NCI-H187 treated with DMSO at 0.1 percent for 48 hours (cell line): ENCODE measurements at regions not wholly inside any gene's neighbourhood (a gene's known extent, or its start where the extent isn't known, plus 50 kb on each side); places are given as distances from the start of the nearest gene placed in this dataset.

Source experiments
- DNase-seq: peaks from one replicate; lab custom pipeline; 2025; lab: John Stamatoyannopoulos, UW

DNA sequence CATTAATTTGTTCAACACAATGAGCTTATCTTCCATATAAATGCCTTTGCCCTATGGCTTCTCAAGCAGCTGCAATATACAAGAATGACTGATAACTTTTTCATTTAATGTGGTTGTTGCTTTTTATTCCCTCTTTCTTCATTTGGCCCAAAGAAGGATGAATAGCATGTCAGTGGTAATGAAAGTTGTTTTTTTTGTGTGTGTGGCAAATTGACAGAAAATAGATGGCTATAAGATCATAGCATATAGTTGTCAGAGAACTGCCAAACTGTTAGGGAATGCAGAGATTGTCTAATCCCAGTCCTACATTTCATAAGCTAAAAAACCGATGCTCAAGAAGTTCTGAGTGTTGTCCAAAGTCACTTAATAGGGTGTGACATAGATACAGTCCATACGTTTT, 244.3 kb downstream of the ACTR3 start:
- no peak for DNase-seq

DNA sequence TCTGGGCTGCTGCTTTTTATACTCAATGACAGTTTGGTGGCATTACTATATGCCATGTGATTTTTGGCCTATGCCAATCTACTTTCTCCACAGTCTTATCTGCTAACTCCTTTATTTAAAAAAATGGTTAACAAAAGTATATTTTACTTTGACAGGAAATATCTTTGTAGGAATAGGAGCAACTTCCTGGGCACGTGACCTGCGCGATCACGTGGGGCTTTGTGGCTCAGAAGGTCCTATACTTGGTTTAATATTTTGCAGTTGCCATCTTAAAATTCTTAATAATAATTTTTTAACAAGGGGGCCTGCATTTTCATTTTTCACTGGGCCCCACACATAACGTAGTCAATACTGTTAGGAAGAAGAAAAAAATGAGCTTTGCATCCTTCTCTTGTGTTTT, 249.7 kb downstream of the ACTR3 start:
- DNase-seq = no peak

DNA sequence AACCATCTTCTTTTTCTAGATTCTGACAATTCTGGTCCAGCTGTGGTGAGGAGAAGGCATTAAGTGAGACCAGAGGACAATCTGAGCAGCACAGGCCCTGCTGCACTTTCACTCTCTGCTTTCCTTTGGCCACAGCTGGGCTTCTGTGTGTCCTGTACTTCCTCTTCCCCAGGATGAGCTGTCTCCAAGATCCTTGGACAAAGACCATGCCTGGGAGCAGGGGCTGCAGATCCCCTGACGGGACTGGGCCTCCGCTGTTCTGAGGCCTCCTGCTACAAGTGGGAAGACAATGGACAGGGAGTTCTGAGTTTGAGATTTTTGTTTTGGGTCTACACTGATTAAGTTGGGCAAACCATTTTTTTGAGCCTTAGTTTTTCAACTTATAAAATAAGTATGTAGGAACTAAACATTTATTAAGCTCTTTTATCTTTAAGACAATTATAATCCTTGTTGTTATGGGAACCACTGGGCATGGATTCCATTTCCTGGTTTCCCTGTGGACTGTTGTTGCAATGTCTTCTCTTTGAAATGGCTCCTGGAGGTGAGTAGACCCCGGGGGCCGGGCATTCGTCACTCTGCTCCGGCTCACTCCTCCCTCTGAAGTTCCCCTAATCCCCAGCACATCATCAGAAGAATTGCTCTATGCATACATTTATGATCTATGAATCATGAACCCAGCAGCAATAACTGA, 266.6 kb downstream of the ACTR3 start:
- no peak for DNase-seq

DNA sequence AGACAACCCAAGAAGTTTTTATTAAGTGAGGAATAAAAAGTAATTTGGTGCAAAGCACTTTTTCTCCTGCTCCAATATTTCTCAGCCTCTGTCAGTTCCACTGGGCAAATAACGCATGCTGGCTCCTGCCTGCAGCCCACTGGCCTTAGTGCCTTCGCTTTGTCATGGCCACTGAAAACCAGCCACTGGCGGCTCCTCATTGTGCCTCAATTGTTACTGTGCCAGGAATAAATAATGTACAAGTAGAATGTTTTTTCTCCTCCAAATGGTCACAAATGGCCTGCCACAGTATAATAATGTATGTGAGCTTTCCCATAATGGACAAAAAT, 267.1 kb downstream of the ACTR3 start:
- no peak for DNase-seq

DNA sequence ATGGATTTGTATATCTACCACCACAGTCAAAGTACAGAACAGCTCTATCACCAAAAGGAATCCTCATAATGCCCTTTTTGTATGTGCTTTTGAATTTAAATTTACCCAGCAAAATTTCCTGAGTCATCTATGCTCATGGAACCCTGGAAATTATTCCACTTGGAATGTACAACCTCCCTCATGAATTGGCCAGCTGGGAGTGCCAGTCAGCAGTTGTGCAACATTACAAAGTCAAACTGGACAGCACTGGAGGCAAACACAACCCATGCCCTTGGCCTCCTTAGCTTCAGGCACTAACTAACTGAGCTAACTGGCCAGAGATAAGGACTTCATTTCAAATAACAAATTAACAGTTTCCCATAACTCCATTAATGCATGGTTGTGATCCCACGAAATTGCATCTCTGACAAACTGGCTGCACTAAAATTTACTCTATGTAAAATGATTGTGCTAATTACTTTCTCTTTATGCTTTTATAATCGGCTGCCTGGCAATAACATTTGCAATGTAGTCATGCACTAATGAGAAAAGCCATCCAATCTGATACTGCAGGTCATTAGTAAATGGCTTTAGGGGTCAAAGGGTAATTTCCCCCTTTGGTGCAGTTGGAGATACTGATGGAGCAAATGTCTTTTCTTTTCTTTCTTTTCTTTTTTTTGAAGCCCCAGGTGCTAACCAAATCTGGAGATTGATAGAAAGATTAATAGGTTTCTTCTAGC, 270.5 kb downstream of the ACTR3 start:
- no peak for DNase-seq

DNA sequence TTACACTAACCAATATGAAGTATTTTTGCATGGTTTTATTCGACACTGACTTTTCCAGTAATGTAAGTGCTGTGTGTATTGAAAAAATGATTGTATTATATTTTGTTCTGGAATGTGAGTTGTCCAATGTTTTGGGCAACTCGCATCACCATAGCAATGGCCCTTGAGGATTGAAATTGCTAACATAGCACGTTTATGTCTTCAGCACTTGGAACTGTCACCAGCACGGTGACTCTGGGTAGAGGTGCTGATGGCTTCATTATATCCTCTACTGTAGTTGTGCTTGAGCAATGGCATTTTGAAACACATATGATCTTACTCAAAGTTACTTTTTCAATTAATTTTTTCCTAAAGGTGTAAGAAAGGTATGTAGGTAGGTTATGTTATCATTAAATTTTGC, 271.5 kb downstream of the ACTR3 start:
- DNase-seq = no peak

DNA sequence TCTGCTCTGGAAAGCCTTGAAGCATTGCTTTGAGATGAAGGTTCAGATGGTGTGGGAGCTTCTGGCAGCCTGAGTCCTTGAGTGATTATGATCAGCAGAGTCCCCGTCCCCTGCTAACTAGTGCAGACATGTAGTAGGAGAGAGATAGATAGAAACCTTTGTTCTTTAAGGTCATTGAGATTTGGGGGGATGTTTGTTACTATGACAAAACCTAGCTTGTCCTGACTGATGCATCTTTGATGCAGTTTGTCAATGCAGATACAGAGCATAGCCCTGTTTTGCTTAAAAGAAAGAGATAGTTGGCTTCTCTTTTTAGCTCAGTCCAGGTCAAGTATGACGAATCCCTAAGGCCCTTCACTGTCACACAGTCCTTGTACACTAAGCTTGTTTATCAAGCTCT, 274.6 kb upstream of the DPP10 start:
- no peak for DNase-seq

DNA sequence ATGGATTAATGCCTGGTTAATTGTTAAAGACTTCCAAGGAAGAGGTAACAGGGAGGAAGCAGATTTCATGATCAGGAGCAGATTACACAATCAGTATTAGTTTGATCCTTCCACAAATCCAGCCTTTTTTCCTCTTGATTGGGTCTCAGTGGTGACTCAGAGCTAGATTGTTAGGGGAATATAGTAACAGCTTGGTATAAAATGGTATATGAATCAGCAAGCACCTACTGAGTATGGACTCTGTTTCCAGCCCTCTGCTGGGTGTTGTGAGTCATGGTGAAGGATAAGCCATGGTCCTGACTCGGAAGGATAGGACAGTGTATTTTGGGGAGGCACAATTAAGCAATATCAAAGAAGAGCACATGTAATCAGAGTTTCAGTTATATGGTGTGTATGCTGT, 272.4 kb upstream of the DPP10 start:
- DNase-seq = no peak

DNA sequence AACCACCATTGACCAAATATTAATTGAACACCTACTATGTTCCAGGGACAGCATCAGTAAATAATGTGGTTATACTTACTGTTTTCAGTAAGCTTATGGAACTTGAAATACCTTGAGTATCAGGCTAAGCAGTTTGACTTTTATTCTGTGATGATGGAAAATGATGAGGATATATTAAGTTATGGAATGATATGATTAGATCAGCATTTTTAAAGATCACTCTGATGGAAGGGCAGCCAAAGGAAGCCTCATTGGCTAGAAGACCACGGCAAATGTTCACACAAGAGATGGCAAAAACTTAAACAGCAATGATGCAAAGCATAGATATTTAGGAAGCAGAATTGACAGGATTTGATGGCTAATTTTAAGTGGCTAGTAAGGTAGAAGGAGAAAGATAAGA, 266.9 kb upstream of the DPP10 start:
- DNase-seq = no peak

DNA sequence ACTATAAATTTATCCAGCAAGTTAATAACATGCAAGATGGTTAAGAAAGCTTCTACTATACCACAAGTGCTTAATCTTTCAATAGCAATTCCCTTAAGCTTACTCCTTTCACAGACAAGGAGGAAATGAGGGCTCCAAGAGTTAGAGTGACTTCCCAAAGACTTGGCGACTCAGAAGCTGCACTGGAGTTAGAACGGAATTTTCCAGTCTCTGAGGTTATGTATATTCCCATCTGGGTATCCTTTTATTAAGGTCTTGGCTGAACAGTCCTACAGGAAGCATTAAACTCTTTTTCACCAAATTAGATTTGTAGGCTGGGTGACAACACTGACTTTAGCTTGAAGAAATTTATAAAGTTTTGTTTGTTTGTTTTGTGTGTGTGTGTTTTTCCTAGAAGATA, 256.9 kb upstream of the DPP10 start:
- no peak for DNase-seq

DNA sequence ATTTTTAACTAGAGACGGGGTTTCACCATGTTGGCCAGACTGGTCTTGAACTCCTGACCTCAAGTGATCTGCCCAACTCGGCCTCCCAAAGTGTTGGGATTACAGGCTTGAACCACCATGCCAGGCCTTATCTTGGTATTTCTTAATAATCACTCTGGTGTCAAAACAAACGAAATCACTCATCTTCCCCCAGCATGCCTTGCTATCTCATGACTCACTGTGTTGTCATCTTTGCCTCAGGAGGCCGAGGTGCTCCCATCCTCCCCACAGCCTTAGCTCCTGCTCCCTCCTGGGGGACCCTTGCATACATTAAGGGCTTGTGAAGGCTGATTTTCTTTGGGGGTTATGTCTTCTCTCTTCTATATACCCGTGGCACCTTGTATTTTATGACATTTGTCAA, 250.1 kb upstream of the DPP10 start:
- DNase-seq = no peak

DNA sequence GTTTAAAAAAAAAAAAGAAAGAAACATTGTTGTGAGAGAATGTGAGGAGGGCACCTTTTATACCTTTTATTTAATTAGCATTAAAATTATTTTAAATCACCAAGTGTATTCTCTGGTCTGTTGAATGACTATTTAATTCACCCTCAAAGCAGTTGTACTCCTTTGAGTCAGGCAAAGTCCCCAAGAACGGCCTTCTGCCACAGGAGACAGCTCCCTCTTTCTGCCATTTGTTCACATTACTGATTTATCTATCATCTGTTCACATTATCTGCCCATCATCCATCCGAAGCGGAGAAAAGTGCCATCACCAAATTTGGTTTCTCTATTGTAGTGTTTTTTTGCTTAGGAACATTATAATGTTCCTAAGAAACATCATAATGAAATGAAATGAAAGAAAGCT, 240.7 kb upstream of the DPP10 start:
- DNase-seq = no peak

DNA sequence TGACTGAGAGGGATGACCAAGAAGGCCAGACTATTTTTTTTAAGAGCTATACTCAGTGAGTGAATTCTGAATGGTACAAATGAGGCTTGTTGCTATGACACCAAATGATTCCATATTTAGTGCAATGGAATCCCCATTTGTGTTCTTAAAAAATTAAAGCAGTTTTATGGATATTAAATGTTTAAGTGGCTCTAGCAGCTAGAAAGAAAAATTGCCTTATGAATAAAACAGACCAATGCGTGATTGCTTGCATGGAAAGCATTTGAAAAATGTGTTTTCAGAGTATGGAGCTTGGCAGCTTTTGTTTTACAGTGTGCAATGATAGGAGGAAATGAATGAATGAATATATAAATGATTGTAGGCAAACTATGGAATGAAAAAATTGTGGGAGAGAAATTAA, 238.8 kb upstream of the DPP10 start:
- no peak for DNase-seq

DNA sequence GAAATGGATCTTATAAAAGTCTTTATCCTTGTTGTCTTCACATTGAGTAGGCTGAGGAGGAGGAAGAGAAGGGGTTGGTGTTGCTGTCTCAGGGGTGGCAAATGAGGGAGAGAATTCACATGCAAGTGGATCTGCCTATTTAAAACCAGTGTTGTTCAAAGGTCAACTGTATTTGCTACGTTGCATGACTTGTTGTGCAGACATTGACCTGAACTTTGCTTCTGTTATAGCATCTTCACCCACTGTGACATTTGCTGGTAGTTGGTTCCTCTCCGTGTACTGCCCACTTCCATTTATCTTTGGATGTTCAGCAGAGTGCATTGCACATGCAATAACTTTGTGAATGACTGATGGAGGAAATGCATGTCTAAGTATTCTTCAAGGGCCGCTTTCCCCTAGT, 228.6 kb upstream of the DPP10 start:
- no peak for DNase-seq

DNA sequence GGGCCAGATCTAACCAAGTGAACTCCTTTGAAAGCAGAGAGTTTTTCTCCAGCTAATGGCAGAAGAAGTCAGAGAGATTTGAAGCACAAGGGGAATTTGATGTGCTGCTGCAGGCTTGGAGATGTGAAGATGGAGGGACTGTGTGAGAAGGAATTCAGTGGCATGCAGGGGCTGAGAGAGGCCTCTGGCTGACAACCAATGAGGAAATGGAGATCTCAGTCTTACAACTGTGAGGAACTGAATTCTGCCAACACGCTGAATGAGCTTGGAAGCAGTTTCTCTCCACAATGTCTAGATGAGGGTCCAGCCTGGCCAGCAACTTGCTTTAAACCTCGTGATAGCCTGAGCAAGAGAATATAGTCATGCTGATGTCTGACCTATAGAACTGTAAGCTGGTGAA, 224.1 kb upstream of the DPP10 start:
- DNase-seq = no peak

DNA sequence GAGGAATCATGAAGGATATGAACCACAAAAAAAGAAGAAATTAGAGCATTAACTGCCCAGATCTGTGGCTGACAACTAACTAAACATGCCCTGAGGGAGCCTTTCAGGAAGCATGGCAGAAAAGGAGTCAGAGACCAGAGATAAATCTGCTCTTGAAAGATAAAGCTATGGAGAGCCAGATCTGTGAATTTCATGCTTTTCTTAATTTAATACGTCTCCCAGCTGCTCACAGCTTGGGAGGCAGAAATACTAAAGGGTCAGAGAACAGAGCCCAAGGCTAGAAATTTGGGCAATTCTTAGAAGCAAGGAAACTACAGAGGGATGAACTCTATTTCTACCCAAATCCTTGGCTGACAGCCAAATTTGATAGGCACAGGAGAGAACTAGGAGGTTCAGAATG, 223.0 kb upstream of the DPP10 start:
- DNase-seq = no peak

DNA sequence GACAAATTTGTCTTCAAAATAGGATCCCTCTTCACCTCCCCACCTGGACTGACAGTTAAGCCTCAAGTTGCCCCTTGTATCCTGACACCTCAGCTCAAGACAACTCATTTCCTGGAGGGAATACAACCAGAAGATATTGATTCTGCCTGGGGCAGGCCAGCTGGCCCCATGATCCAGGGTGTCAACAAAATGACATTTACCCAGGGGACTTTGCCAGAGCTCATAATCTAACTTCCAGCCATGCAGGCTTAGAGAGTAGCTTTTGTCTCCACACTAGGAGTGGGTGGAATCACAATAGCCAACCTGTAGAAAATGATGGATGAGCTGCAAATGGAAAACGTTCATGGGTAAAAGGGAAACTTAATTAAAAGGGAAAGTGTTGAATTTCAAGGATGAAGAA, 220.1 kb upstream of the DPP10 start:
- DNase-seq = peak; percentile 21

DNA sequence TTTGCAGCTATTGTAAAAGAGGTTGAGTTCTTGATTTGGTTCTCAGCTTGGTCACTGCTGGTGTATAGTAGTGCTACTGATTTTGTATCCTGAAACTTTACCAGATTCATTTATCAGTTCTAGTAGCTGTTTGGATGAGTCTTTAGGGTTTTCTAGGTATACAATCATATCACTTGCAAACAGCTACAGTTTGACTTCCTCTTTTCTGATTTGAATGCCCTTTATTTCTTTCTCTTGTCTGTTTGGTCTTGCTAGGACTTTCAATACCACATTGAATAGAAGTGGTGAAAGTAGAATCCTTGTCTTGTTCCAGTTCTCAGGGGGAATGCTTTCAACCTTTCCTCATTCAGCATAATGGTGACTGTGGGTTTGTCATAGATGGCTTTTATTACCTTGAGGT, 210.5 kb upstream of the DPP10 start:
- no peak for DNase-seq

DNA sequence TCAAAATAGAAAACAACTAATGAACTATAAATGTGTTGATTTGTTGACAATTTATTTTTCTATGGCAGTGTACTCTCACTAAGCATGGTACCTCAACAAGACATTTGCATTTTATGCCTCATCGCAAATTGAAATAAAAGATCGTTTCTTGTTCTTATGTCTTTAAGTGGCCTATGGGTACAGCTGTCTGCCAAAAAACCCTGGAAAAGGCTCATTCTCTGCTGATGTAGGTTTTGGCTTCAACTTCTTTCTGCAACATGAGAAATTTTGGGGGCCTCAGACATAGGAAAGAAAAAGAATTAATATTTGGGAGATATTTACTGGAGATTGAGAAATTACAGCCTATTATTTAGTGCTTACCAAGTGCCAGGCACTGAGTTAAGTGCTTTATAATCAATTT, 205.1 kb upstream of the DPP10 start:
- DNase-seq = no peak

DNA sequence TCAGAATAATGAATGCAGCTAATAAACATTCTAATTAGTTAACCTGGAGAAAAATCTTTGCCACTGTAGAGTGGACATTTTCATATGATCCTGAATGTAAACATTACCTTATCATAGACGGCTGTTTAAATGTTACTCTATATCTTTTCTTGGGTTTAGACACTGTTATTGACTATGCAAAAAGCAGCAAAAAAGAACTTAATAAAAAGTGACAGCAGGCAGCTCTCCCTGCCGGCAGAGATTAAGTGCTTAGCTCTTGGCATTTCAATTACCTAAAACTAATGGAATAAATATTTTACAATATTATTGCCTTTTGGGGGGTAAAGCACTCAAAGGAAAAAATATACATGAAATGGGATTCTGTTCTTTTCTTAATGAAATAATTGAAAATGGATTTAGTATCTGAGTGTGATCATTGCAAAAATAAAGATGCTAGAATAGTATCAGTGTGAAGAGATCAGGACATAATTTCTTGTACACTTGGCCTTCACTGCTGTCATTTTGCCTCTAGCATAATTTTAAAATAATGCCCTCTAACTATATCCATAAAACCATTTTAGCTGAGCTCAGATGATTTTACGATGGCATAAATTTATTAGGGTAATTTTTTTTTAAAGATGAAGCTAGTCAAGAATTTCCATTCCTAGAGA, 203.4 kb upstream of the DPP10 start:
- no peak for DNase-seq

DNA sequence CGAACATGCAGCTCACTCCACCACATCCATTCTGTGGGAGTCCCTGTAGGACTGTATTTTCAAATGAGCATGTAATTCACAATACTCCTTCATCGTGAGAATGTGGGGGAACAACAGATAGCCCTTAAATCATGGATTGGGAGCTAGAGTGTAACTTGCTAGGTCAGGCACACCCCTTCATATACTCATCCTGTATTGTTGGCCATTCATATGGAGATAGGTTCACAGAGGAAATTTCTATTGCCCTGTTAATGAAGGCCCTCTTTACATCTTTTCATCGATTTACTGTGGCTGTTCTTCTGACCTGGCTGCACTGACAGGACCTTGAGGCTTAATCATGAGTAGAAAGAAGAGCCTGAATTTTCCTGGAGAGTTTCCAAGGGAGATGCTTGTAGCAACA, 193.8 kb upstream of the DPP10 start:
- DNase-seq = no peak

DNA sequence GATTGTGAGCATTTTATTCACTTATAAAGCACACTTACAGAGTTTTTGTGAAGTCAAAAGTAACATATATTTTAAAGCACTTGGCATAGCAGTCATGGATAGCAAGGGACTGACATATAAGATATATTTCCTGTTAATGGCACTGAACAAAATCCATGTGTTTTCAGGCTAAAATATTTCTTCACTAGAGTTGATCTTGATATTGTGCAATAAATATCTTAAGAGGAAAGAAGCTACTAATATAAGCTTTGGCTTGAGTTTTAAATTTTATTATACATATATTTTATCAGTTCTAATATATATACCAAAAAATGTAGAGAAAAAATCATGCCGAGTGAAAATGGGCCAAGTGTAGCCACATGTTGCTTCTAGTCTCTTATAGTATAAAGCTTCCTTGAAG, 189.7 kb upstream of the DPP10 start:
- DNase-seq = no peak

DNA sequence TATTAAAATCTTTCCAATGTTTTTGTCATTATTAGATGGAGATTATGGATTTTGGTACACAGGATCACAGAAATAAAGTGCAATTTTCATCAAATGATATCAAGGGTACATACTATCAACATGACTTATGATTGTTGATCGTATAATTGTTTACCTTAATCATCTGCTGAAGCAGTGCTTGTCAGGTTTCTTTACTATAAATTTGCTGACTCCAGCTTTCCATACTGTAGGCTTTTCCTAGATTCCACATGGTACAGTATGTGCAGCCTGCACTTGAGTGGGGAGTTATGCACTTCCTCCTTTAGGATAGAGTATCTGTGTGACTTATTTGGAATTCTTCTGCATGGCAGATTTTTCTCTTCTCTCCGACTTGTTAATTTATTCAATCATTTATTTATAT, 187.6 kb upstream of the DPP10 start:
- DNase-seq = no peak

DNA sequence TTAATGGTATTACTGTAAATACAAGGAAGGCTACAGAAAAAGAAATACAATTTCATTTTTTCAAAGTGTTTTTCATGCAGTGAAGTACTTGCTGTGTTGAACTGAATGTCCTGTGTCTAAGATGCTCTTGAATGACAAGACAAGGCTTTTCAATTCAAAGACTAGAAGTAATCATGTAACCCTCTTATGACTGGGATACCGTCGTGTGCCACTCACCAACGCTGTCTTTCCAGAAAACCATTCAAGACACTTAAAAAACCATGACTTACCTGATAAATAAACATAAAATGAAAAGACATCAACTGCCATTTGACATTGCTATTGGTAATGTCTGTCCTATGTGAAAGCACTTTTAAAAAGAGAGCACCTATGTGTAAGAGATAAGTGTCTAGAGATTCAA, 183.1 kb upstream of the DPP10 start:
- DNase-seq = peak; percentile 58
